SK-N-SH treated with all-trans-retinoic acid at 6 μM for 48 hours (cell line): ENCODE measurements at regions not wholly inside any gene's neighbourhood (a gene's known extent, or its start where the extent isn't known, plus 50 kb on each side); places are given as distances from the start of the nearest gene placed in this dataset.
"Not testable (repeated sequence)": the region's sequence is repeated elsewhere in the genome, so short reads cannot be mapped to it uniquely, and the experiment has no call there.

Source experiments
- CSDC2 ChIP-seq: fragments of 250-450 bp; sonication (Bioruptor Pico); IDR thresholded peaks from 2 replicates; pipeline ENCODE4 v1.5.0; 2020; ENCODE audit warnings: mild to moderate bottlenecking, moderate library complexity
- SNAI2 ChIP-seq: fragments of 250-450 bp; sonication (Bioruptor Pico); IDR thresholded peaks from 2 replicates; pipeline ENCODE4 v1.5.0; 2020; ENCODE audit warnings: mild to moderate bottlenecking, moderate library complexity
- TOX ChIP-seq: fragments of 250-450 bp; sonication (Bioruptor Pico); IDR thresholded peaks from 2 replicates; pipeline ENCODE4 v1.8.0; 2021; ENCODE audit warnings: mild to moderate bottlenecking, moderate library complexity, borderline replicate concordance
- ZC3H10 ChIP-seq: fragments of 250-450 bp; sonication (Bioruptor Pico); IDR thresholded peaks from 2 replicates; pipeline ENCODE4 v1.5.1; 2021; ENCODE audit warnings: mild to moderate bottlenecking, moderate library complexity
- ZFP3 ChIP-seq: fragments of 250-450 bp; sonication (Bioruptor Pico); IDR thresholded peaks from 2 replicates; pipeline ENCODE4 v1.5.0; 2020; ENCODE audit warnings: mild to moderate bottlenecking, moderate library complexity
- ZFP30 ChIP-seq: fragments of 450-650 bp; formaldehyde crosslinking; IDR thresholded peaks from 2 replicates; pipeline ENCODE4 v1.5.0; 2022; ENCODE audit warnings: mild to moderate bottlenecking, moderate library complexity
- ZNF565 ChIP-seq: fragments of 450-650 bp; formaldehyde crosslinking; conservative IDR thresholded peaks from 2 replicates; pipeline ENCODE4 v1.5.0; 2020; ENCODE audit warnings: low read depth, mild to moderate bottlenecking, moderate library complexity
- TF ChIP-seq, protein P1 (sequence below): fragments of 250-450 bp; sonication (Bioruptor Pico); IDR thresholded peaks from 2 replicates; pipeline ENCODE4 v1.8.0; 2021; ENCODE audit warnings: low read depth, mild to moderate bottlenecking, moderate library complexity, borderline replicate concordance
- TF ChIP-seq, protein P2 (sequence below): fragments of 250-450 bp; sonication (Bioruptor Pico); IDR thresholded peaks from 2 replicates; pipeline ENCODE4 v1.8.0; 2020; ENCODE audit warnings: mild to moderate bottlenecking, moderate library complexity, borderline replicate concordance
- TF ChIP-seq, protein P3 (sequence below): fragments of 250-450 bp; sonication (Bioruptor Pico); IDR thresholded peaks from 2 replicates; pipeline ENCODE4 v1.5.1; 2020; ENCODE audit warnings: low read depth, mild to moderate bottlenecking, moderate library complexity
- TF ChIP-seq, protein P4 (sequence below): fragments of 250-450 bp; sonication (Bioruptor Pico); IDR thresholded peaks from 2 replicates; pipeline ENCODE4 v1.5.0; 2020; ENCODE audit warnings: mild to moderate bottlenecking, moderate library complexity

DNA sequence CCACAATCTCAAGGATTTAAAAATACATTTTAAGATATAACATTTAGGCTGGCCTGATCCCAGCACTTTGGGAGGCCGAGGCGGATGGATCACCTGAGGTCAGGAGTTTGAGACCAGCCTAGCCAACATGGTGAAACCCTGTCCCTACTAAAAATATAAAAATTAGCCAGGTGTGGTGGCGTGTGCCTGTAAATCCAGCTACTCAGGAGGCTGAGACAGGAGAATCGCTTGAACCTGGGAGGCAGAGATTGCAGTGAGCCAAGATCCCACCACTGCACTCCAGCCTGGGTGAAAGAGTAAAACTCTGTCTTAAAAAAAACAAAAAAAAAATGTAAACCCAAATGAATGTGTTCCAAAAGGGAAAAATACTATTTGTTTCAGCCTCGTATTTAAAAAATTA lies 82.3 kb upstream of the FAT1 start:
- not testable (repeated sequence) for TF ChIP-seq CSDC2 (CRISPR knock-in tag); ZFP30; SNAI2 (CRISPR knock-in tag); TOX (CRISPR knock-in tag); ZC3H10 (CRISPR knock-in tag); ZNF565 (CRISPR knock-in tag); ZFP3
- TF ChIP-seq, protein P1, sequence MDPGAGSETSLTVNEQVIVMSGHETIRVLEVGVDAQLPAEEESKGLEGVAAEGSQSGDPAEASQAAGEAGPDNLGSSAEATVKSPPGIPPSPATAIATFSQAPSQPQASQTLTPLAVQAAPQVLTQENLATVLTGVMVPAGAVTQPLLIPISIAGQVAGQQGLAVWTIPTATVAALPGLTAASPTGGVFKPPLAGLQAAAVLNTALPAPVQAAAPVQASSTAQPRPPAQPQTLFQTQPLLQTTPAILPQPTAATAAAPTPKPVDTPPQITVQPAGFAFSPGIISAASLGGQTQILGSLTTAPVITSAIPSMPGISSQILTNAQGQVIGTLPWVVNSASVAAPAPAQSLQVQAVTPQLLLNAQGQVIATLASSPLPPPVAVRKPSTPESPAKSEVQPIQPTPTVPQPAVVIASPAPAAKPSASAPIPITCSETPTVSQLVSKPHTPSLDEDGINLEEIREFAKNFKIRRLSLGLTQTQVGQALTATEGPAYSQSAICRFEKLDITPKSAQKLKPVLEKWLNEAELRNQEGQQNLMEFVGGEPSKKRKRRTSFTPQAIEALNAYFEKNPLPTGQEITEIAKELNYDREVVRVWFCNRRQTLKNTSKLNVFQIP (CRISPR knock-in tag) = not testable (repeated sequence)
- TF ChIP-seq, protein P2, sequence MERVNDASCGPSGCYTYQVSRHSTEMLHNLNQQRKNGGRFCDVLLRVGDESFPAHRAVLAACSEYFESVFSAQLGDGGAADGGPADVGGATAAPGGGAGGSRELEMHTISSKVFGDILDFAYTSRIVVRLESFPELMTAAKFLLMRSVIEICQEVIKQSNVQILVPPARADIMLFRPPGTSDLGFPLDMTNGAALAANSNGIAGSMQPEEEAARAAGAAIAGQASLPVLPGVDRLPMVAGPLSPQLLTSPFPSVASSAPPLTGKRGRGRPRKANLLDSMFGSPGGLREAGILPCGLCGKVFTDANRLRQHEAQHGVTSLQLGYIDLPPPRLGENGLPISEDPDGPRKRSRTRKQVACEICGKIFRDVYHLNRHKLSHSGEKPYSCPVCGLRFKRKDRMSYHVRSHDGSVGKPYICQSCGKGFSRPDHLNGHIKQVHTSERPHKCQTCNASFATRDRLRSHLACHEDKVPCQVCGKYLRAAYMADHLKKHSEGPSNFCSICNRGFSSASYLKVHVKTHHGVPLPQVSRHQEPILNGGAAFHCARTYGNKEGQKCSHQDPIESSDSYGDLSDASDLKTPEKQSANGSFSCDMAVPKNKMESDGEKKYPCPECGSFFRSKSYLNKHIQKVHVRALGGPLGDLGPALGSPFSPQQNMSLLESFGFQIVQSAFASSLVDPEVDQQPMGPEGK (CRISPR knock-in tag) = not testable (repeated sequence)
- TF ChIP-seq, protein P3, sequence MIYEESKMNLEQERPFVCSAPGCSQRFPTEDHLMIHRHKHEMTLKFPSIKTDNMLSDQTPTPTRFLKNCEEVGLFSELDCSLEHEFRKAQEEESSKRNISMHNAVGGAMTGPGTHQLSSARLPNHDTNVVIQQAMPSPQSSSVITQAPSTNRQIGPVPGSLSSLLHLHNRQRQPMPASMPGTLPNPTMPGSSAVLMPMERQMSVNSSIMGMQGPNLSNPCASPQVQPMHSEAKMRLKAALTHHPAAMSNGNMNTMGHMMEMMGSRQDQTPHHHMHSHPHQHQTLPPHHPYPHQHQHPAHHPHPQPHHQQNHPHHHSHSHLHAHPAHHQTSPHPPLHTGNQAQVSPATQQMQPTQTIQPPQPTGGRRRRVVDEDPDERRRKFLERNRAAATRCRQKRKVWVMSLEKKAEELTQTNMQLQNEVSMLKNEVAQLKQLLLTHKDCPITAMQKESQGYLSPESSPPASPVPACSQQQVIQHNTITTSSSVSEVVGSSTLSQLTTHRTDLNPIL = not testable (repeated sequence)
- TF ChIP-seq, protein P4, sequence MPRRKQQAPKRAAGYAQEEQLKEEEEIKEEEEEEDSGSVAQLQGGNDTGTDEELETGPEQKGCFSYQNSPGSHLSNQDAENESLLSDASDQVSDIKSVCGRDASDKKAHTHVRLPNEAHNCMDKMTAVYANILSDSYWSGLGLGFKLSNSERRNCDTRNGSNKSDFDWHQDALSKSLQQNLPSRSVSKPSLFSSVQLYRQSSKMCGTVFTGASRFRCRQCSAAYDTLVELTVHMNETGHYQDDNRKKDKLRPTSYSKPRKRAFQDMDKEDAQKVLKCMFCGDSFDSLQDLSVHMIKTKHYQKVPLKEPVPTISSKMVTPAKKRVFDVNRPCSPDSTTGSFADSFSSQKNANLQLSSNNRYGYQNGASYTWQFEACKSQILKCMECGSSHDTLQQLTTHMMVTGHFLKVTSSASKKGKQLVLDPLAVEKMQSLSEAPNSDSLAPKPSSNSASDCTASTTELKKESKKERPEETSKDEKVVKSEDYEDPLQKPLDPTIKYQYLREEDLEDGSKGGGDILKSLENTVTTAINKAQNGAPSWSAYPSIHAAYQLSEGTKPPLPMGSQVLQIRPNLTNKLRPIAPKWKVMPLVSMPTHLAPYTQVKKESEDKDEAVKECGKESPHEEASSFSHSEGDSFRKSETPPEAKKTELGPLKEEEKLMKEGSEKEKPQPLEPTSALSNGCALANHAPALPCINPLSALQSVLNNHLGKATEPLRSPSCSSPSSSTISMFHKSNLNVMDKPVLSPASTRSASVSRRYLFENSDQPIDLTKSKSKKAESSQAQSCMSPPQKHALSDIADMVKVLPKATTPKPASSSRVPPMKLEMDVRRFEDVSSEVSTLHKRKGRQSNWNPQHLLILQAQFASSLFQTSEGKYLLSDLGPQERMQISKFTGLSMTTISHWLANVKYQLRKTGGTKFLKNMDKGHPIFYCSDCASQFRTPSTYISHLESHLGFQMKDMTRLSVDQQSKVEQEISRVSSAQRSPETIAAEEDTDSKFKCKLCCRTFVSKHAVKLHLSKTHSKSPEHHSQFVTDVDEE = not testable (repeated sequence)
